SU-DHL-6 (cell line): ENCODE measurements at regions not wholly inside any gene's neighbourhood (a gene's known extent, or its start where the extent isn't known, plus 50 kb on each side); places are given as distances from the start of the nearest gene placed in this dataset.

Experiments
- CTCF ChIP-seq: fragments of 200-600 bp; sonication (generic); IDR thresholded peaks from one replicate; pipeline ENCODE4 v1.5.1; 2017; ENCODE audit warnings: antibody characterized with exemption, mild to moderate bottlenecking, low read length, moderate library complexity; ENCODE audit not compliant: insufficient read depth, poor library complexity, severe bottlenecking
- EZH2phosphoT487 ChIP-seq: fragments of 200-600 bp; sonication (generic), shearing (Covaris generic); conservative IDR thresholded peaks from 2 replicates; pipeline ENCODE4 v1.6.1; 2018; ENCODE audit warnings: mild to moderate bottlenecking, antibody characterized with exemption, low read length, moderate library complexity, mixed read lengths

DNA sequence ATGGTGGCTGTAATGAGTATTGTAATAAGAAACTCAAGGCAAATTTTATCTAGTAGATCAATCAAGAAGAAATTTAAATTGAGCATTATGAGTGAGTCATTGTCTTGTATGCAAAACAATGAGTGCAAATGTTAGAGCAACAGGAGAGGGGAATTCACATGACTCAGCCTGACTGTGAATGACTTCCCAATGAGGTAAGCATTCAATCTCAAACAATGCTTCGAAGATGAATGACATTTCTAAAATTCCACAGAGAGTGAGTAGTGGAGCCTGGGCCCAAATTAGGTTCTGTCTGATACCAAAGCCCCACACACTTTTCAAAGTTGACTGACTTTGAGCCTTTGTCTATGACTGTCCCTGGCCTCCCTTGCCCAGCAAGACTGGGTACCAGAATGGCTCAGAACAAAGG, 738.0 kb downstream of the PTPRU start:
- TF ChIP-seq CTCF = no peak
- no peak for TF ChIP-seq EZH2phosphoT487
